ENCODE measurements at regions not wholly inside any gene's neighbourhood (a gene's known extent, or its start where the extent isn't known, plus 50 kb on each side); places are given as distances from the start of the nearest gene placed in this dataset.

- 0 out of 2 replicates have a peak, but pooled peaks have one; percentile 10 for TF ChIP-seq FOSL2 (IDR thresholded peaks at IDR 0.05)
- peak; percentile 41 for TF ChIP-seq FOSL2 (CRISPR knock-in tag; IDR thresholded peaks at IDR 0.05)
- no peak for TF ChIP-seq MAFK (IDR thresholded peaks at IDR 0.05; ENCODE audit: partially characterized antibody)
- TF ChIP-seq, protein P1, sequence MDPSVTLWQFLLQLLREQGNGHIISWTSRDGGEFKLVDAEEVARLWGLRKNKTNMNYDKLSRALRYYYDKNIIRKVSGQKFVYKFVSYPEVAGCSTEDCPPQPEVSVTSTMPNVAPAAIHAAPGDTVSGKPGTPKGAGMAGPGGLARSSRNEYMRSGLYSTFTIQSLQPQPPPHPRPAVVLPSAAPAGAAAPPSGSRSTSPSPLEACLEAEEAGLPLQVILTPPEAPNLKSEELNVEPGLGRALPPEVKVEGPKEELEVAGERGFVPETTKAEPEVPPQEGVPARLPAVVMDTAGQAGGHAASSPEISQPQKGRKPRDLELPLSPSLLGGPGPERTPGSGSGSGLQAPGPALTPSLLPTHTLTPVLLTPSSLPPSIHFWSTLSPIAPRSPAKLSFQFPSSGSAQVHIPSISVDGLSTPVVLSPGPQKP (IDR thresholded peaks at IDR 0.05; ENCODE audit: low read depth, low read length): no peak
- TF ChIP-seq HDAC2 (IDR thresholded peaks at IDR 0.05): no peak
- TF ChIP-seq GATA3 (IDR thresholded peaks at IDR 0.05; ENCODE audit: borderline replicate concordance): peak; percentile 50; the same call in 1 of the 2 replicates
- TF ChIP-seq HOXA7 (CRISPR knock-in tag; IDR thresholded peaks at IDR 0.05): no peak
- TF ChIP-seq NR3C1 (IDR thresholded peaks at IDR 0.05): no peak
- TF ChIP-seq, protein P2, sequence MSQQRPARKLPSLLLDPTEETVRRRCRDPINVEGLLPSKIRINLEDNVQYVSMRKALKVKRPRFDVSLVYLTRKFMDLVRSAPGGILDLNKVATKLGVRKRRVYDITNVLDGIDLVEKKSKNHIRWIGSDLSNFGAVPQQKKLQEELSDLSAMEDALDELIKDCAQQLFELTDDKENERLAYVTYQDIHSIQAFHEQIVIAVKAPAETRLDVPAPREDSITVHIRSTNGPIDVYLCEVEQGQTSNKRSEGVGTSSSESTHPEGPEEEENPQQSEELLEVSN (IDR thresholded peaks at IDR 0.05; ENCODE audit: borderline replicate concordance, low read depth): no peak
- no peak for TF ChIP-seq RNF2 (IDR thresholded peaks at IDR 0.05; ENCODE audit: borderline replicate concordance, low read depth)
- TF ChIP-seq HES2 (IDR thresholded peaks at IDR 0.05): 0 out of 2 replicates have a peak, but pooled peaks have one; percentile 19
- TF ChIP-seq USF2 (IDR thresholded peaks at IDR 0.05): no peak
- TF ChIP-seq ZNF302 (CRISPR knock-in tag; IDR thresholded peaks at IDR 0.05): no peak
- no peak for TF ChIP-seq NPAS2 (CRISPR knock-in tag; IDR thresholded peaks at IDR 0.05; ENCODE audit: borderline replicate concordance)
- TF ChIP-seq NFE2L2 (conservative IDR thresholded peaks at IDR 0.05; ENCODE audit: low read length): no peak
- TF ChIP-seq FOSB (CRISPR knock-in tag; IDR thresholded peaks at IDR 0.05): no peak
- no peak for TF ChIP-seq RARB (CRISPR knock-in tag; IDR thresholded peaks at IDR 0.05)
- peak; percentile 31; the same call in 1 of the 2 replicates for TF ChIP-seq JUNB (IDR thresholded peaks at IDR 0.05)
- peak; percentile 98 for TF ChIP-seq SMC3 (IDR thresholded peaks at IDR 0.05)
- TF ChIP-seq TP53 (CRISPR knock-in tag; IDR thresholded peaks at IDR 0.05): no peak
- no peak for TF ChIP-seq ZC3H11A (IDR thresholded peaks at IDR 0.05)
Measured at GRCh38 chr2:67650291-67651133, 253.4 kb downstream of the ETAA1 start (continued).

DNA sequence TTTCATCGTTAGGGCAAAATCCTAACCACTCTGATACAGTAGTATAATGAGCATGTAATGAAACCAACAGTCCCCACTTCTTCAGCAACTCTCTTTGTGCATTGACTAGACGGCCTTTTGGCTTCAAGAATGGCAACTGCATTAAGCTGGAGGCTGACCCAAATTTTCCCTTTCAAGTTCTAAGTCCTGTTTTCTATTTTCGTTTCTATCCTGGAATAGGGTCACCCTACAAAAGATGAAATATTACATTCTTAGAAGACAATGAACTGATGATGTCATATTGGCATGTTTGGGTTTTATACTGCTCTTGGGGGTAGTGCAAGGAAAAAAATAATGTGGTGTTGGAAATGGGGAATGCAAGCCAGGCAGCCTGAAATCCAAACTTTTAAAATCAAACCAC, 254.4 kb downstream of the ETAA1 start:
- FAIRE-seq (no peak), DNase-seq (ENCODE audit: low read depth in 1 of 2, low spot score in 1 of 2) (no peak), ATAC-seq (no peak)
- TF ChIP-seq HOXB5 (CRISPR knock-in tag; IDR thresholded peaks at IDR 0.05): no peak
- TF ChIP-seq HDAC2 (IDR thresholded peaks at IDR 0.05): no peak
- TF ChIP-seq RARB (CRISPR knock-in tag; IDR thresholded peaks at IDR 0.05): no peak
- no peak for TF ChIP-seq HEYL (CRISPR knock-in tag; IDR thresholded peaks at IDR 0.05)
- TF ChIP-seq MYC (IDR thresholded peaks at IDR 0.05; ENCODE audit: borderline replicate concordance, low read length): no peak
- TF ChIP-seq, protein P1 (IDR thresholded peaks at IDR 0.05; ENCODE audit: low read depth, low read length): no peak
- no peak for TF ChIP-seq CEBPB (IDR thresholded peaks at IDR 0.05)
- TF ChIP-seq ZFP36 (IDR thresholded peaks at IDR 0.05; ENCODE audit: borderline replicate concordance, partially characterized antibody): no peak
- TF ChIP-seq NPAS2 (CRISPR knock-in tag; IDR thresholded peaks at IDR 0.05; ENCODE audit: borderline replicate concordance): no peak
- TF ChIP-seq HOXA7 (CRISPR knock-in tag; IDR thresholded peaks at IDR 0.05): no peak
- no peak for TF ChIP-seq CHD4 (IDR thresholded peaks at IDR 0.05; ENCODE audit: borderline replicate concordance)
- TF ChIP-seq, protein P3, sequence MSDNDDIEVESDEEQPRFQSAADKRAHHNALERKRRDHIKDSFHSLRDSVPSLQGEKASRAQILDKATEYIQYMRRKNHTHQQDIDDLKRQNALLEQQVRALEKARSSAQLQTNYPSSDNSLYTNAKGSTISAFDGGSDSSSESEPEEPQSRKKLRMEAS (IDR thresholded peaks at IDR 0.05): no peak
- Histone ChIP-seq H3K27ac (no peak overlapping the region; a peak in 1 of 6 replicates), H3K4me3 (no peak overlapping the region), H3K4me2 (no peak overlapping the region), H3K9me3 (no peaks in the 10 kb centered on the region), H3K4me1 (peaks cover 22% of the 10 kb centered on the region)
- WGBS (ENCODE audit: missing lambda C conversion rate): 43% methylated on average over 3 of the region's 3 CpGs
- ChIA-PET CTCF (interaction anchor here (0.5 to 4.6 kb wide), 54 partner anchors 8 to 1984 kb away, joined by 3 to 42 read pairs (median 4); partner anchors contain the start of gene MEIS1), POLR2A (interaction anchor here (0.6 to 1.4 kb wide), 3 partner anchors 240 to 1223 kb away, joined by 3 to 4 read pairs (median 3); partner anchors contain the start of gene MEIS1)
